ENCODE measurements at regions not wholly inside any gene's neighbourhood (a gene's known extent, or its start where the extent isn't known, plus 50 kb on each side); places are given as distances from the start of the nearest gene placed in this dataset.

DNA sequence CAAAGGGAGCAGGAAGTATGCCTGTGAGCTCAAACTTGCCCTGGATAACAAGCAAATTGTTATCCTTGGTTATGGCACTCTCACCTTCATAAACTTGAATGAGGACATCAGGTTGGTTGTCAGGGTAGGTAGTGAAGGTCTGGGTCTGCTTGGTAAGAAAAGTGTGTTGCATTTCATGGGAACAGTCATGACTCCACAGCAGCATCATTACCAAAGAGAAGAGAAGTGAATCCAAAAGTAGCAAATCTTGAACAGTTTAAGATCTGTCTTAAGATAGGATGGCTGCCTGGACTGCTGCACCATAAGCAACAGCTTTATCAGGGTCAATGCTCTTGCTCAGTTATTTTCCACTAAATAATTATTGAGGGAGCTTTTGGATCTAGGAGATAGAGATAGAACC lies 350.7 kb upstream of the MAP2 start:
- Histone ChIP-seq H3K36me3 (ENCODE audit: low read depth) (no peaks in the 10 kb centered on the region), H3K9me3 (no peaks in the 10 kb centered on the region), H3K4me1 (ENCODE audit: low read depth) (no peaks in the 10 kb centered on the region), H3K4me3 (no peak overlapping the region)
- TF ChIP-seq, protein P1, sequence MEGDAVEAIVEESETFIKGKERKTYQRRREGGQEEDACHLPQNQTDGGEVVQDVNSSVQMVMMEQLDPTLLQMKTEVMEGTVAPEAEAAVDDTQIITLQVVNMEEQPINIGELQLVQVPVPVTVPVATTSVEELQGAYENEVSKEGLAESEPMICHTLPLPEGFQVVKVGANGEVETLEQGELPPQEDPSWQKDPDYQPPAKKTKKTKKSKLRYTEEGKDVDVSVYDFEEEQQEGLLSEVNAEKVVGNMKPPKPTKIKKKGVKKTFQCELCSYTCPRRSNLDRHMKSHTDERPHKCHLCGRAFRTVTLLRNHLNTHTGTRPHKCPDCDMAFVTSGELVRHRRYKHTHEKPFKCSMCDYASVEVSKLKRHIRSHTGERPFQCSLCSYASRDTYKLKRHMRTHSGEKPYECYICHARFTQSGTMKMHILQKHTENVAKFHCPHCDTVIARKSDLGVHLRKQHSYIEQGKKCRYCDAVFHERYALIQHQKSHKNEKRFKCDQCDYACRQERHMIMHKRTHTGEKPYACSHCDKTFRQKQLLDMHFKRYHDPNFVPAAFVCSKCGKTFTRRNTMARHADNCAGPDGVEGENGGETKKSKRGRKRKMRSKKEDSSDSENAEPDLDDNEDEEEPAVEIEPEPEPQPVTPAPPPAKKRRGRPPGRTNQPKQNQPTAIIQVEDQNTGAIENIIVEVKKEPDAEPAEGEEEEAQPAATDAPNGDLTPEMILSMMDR (IDR thresholded peaks at IDR 0.05), result no peak
- DNase-seq (no peak), ATAC-seq (no peak)
- intact Hi-C loops (cut with DNase I, micrococcal nuclease), result no loop called here

DNA sequence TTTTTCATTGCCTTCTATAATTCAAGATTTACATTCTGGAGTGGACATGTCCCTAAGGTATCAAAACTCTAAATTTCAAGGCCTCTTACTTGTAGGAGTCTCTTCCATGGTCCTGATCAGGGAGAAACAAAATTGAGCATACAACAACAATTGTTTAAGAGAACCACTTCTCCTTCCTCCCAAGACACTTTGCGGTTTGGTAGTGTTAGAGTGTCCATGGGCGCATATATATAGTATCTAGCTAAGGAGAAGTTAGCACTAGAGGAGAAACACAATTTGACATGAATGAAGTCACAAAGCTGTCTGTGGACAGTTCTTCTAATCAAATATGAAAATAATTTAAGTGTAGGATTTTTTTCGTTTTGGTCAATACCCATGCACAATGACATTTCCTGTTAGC lies 349.1 kb upstream of the MAP2 start:
- TF ChIP-seq, protein P1 (IDR thresholded peaks at IDR 0.05), result no peak
- Histone ChIP-seq H3K9me3 (no peaks in the 10 kb centered on the region), H3K36me3 (ENCODE audit: low read depth) (no peaks in the 10 kb centered on the region), H3K4me3 (no peak overlapping the region), H3K4me1 (ENCODE audit: low read depth) (no peaks in the 10 kb centered on the region)
- DNase-seq (no peak), ATAC-seq (no peak)
- intact Hi-C loops (cut with DNase I, micrococcal nuclease), result no loop called here

DNA sequence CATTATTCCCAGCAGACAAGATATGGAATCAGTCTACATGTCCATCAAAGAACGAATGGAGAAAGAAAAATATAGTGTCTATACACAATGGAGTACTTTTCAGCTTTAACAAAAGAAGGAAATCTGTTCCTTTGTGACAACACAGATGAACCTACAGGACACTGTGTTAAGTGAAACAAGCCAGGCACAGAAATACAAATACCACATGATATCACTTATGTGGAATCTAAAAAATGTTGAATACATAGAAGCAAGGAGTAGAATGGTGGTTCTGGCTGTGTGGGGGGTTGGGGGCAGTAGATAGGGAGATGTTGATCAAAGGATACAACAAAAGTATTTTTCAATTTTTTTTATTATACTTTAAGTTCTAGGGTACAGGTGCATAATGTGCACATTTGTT lies 347.7 kb upstream of the MAP2 start:
- no peak for DNase-seq
- H3K4me1 ChIP-seq (ENCODE audit: low read depth), result no peaks in the 10 kb centered on the region
- no peaks in the 10 kb centered on the region for H3K9me3 ChIP-seq
- H3K36me3 ChIP-seq (ENCODE audit: low read depth), result no peaks in the 10 kb centered on the region
- ATAC-seq, result no peak
- TF ChIP-seq, protein P1 (IDR thresholded peaks at IDR 0.05), result no peak
- intact Hi-C loops (cut with DNase I, micrococcal nuclease), result no loop called here
- H3K4me3 ChIP-seq, result no peak overlapping the region

DNA sequence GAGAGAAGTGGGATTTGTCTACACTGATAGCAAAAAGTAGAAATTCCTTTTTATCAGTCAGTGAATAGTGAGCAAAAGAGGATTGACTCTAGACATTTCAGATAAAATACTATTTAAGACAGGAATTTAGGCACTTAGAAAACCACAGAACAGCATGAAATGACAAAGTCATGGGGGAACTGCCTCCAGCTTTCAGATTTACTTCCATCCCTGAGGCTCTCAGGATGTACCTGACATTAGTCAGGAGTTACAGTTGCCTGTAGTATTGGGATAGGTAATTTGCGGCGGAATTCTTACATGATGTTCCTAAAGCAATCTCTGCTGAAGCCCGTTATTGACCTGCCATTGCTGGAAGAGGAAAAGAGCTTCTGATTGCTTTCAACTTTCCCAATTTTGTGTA lies 337.1 kb upstream of the MAP2 start:
- TF ChIP-seq, protein P1 (IDR thresholded peaks at IDR 0.05), result no peak
- H3K4me3 ChIP-seq, result no peak overlapping the region
- ATAC-seq (no peak), DNase-seq (no peak)
- no peaks in the 10 kb centered on the region for H3K4me1 ChIP-seq (ENCODE audit: low read depth)
- no peaks in the 10 kb centered on the region for H3K36me3 ChIP-seq (ENCODE audit: low read depth)
- intact Hi-C loops (cut with DNase I, micrococcal nuclease), result no loop called here
- H3K9me3 ChIP-seq, result no peaks in the 10 kb centered on the region

DNA sequence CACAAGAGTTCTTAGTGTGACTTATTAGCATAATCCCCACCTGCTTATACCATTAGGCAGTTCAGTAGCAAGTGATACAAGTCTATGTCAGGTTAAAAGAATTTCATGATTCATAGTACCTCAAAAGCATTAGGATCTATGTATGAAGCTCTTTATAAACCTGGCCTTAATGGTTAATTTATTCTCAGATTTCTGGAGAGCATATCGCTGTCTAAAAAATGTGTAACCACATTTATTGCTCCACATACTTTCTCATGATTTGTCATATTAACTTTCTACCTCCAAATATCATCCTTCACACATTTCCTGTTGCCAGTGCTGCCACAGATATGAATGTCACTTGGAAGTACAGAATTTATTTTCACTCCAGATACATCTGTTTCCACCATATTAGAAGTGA lies 332.8 kb upstream of the MAP2 start:
- ATAC-seq, result no peak

DNA sequence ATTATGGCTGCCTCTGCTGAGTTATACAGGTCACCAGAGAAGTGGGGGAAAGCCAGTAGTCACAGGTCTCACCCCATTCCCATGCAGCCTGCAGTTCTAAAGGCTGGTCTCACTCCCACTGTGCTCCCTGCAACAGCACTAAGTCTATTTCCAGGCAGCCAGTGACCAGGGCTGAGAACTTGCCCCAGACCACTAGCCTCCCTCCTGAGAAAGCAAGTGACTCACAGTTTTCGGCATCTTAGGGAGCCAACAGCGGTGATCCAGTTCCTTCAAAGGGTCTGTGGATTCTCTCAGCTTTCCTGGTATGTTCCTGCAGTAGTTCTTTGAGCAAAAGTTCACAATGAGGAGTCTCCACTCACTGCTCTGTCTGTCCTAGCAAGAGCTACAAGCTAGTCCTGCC lies 329.6 kb upstream of the MAP2 start:
- no peaks in the 10 kb centered on the region for H3K36me3 ChIP-seq (ENCODE audit: low read depth)
- no peak for ATAC-seq

More for the DNA sequence above, 332.8 kb upstream of the MAP2 start:
- Histone ChIP-seq H3K4me3 (no peak overlapping the region), H3K9me3 (no peaks in the 10 kb centered on the region), H3K36me3 (ENCODE audit: low read depth) (no peaks in the 10 kb centered on the region), H3K4me1 (ENCODE audit: low read depth) (no peaks in the 10 kb centered on the region)
- intact Hi-C loops (cut with DNase I, micrococcal nuclease), result no loop called here
- DNase-seq, result no peak
- TF ChIP-seq, protein P1 (IDR thresholded peaks at IDR 0.05), result no peak

More for the DNA sequence above, 329.6 kb upstream of the MAP2 start:
- Histone ChIP-seq H3K4me1 (ENCODE audit: low read depth) (no peaks in the 10 kb centered on the region), H3K4me3 (no peak overlapping the region), H3K9me3 (no peaks in the 10 kb centered on the region)
- intact Hi-C loops (cut with DNase I, micrococcal nuclease), result no loop called here
- TF ChIP-seq, protein P1 (IDR thresholded peaks at IDR 0.05), result no peak
- DNase-seq, result no peak
